Activated T-cell treated with anti-CD3 and anti-CD28 coated beads, Interleukin-2, amount 50 U/mL, for 1 hour (primary cell): ENCODE measurements at regions not wholly inside any gene's neighbourhood (a gene's known extent, or its start where the extent isn't known, plus 50 kb on each side); places are given as distances from the start of the nearest gene placed in this dataset.
"Not testable (repeated sequence)": the region's sequence is repeated elsewhere in the genome, so short reads cannot be mapped to it uniquely, and the experiment has no call there.

Experiments
- DNase-seq: peaks from one replicate; pipeline ENCODE4 v3.0.0-alpha.2; 2020

- no peak for DNase-seq
Measured at GRCh38 chr15:59894835-59895234, 109.3 kb upstream of the FOXB1 start.

- DNase-seq, result no peak
Measured at GRCh38 chr15:59892985-59893384, 111.1 kb upstream of the FOXB1 start.

GRCh38 chr15:59887870-59888269 is 116.2 kb upstream of the FOXB1 start:
- not testable (repeated sequence) for DNase-seq

DNA sequence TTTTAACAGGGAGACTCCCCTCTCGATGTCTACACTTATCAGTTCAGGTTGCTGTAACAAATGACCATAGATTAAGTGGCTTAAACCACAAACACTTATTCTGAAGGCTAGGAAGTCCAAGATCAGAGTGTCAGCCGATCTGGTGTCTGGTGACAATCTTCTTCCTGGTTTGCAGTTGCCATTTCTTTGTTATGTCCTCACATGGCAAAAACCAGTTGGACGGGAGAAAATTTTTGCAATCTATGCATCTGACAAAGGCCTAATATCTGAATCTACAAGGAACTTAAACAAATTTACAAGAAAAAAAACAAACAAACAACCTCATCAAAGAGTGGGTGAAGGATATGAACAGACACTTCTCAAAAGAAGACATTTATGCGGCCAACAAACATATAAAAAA is 116.9 kb upstream of the FOXB1 start:
- DNase-seq, result no peak

GRCh38 chr15:59886441-59886840 is 117.7 kb upstream of the FOXB1 start:
- no peak for DNase-seq

GRCh38 chr15:59885832-59886231 is 118.3 kb upstream of the FOXB1 start:
- DNase-seq, result no peak

DNA sequence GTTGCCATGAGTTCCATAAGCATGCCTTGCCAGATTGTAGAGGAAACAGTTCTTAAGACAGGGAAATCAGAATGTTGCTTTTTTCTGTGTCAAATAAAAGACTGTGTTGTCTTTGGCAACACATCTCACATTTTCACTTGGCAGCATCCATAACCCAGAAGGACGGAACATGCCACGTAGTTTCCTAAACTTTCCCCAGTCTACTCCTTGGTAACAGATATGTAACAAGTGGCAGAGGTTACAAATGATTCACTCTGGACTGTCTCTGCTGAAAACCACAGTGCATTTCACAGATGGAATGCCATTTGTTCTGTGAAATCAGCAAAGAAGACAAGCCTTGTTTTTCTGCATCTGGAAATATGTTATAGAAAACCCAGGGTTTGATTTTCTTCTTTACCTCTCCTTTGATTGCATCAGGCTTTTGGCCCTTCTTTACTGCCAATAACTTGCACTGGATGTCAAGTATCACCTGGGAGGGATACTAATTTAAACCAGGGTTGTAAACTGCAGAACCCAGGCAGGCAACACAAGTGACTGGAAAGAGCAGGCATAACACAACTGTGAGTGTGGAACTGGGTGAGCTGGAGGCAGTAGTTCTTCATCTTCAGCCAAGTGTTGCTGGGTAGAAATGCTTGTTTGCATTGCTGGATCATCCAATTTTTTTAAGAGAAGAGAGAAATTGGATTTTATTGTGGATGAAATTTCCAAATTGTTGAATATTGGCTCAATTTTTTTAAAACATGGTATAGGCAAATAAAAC is 124.4 kb upstream of the FOXB1 start:
- DNase-seq, result no peak

DNA sequence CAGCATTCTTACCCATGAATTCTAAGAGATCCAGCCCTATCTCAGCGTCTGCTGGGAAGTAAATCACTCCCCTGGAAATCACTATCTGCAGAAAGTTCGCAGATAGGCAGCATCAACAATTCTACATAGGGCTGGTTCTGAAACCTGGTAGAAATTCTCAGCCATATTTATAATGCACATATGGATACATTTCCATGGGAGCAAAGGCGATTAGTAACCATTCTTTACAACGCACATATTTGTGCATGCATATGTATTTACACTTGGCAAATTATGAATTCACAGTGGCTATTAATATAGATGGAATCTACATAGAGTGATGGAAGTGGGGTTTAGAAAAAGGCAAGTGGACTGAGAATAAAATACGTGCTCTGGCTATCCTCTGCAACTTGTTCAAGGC is 128.0 kb upstream of the FOXB1 start:
- no peak for DNase-seq

- no peak for DNase-seq
Measured at GRCh38 chr15:59873644-59874272, 130.4 kb upstream of the FOXB1 start.

DNA sequence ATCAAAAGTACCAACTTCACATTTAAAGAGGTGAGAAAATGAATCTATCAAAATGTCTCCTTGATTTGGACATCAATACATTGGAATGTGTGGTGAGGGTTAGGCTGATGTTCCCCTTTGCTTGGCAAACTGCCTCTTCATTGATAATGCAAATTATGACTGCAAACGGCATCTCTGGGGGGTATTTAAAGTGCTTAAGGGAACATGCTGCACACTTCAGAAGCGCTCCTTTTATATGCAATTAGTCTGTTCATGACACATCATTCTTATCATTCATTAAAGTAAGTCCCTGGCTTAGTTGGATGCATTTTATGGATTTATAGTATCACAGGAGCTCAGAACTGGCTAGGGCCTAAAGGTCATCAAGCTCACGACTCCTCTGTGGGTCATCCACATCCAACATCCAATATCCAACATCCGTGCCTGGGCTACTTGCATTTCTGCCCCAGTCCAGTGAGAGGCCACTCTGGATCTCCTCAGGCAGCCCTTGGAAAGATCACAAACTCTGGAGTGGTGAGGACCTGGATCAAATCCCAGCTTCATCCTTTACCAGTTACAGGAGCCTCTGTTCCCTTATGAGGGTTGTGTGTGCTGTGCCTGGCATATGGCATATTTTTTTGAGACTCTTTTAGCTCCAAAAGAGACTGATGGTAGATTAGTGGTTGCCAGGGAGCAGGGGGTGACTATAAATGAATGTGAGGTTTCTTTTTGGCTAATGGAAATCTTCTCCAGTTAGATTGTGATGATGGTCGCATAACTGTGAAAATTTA is 136.8 kb upstream of the FOXB1 start:
- DNase-seq, result no peak

DNA sequence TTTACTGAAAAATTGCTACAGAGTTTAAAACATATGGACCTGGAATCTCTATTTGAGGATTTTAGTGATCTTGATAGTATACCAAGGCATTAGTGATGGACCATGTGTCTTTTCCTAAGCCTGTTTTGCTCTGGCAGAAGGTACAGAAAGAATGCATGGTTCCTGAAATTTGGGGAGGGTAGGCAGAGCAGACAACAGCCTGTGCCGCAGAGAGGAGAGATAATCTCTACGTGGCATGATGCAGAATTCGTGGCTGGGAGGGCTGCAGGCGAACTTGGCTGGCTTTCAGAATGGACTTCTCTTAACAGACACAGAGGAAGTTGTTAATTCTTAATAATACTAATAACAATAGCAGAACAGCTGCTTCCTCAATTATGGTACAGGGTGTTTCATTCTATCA is 137.5 kb upstream of the FOXB1 start:
- no peak for DNase-seq

DNA sequence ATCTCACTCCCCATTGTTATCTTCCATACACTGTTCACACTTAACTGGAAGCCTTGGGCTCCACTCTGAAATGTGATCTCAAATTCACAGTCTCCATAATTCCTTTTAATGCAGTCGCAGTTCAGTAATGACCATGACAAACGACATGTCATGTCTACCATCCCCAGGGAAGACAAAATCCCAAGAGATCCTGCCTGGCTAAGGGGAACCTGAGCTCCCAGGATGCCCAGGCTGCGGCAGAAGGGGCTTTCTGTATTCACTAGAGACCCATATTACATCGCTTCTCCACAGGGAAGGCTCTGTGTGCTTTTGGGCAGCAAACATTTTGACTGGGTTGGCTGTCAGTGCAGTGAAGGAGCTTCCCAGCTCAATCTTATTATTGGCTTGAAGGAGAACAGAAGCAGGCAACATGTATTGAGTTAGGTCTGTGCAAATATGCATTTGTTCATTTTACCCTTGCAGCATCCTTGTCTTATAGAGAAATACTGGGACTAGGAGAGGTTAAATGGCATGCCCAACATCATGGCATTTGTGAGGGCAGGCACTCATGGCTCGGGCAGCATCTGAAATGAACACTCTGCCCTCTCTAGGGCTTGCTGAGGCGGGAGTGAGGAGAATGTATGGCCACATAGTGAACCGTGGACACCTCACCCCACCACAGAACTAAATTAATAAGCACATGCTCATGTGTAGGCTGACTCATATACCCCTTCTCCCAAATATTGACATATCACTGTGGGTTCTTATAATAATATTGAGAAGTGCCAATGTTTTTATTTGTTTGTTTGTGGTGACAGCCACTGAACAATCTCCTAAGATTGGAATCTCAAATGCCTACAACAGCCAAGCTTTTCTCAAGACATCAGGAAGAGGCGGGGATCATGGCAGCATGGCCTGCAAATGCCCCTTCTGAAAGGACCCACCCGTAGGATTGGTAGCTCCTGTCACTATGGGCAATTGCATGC is 141.6 kb upstream of the FOXB1 start:
- DNase-seq, result no peak

GRCh38 chr15:59847968-59848367 is 156.1 kb upstream of the FOXB1 start:
- DNase-seq, result no peak

DNA sequence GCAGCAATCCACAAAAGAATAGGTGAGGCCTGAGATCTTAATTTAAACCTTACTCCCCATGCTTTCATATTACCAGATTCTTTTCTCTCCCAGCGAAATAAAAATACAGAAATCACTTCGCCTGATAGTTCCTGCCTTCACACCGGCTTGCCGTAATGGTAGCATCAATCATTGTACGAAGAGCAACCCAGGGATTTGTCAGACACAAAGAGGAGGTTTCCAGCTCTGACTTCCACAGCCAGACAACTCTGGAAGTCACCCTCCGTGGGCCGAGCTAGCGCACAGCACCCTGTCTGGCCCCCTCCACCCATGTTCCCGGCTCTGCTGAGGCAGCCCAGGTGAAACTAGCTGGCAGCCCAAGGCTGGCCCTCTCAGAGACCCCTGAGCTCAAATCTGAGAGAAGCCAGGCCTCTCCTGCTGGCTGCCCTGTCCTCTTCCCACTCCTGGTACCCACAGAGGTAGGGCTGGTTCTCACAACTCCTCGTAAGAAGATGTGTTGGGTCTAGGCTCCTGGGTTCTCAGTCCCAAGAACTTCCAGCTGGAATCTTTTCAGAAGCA is 156.9 kb upstream of the BNIP2 start:
- DNase-seq, result no peak

DNA sequence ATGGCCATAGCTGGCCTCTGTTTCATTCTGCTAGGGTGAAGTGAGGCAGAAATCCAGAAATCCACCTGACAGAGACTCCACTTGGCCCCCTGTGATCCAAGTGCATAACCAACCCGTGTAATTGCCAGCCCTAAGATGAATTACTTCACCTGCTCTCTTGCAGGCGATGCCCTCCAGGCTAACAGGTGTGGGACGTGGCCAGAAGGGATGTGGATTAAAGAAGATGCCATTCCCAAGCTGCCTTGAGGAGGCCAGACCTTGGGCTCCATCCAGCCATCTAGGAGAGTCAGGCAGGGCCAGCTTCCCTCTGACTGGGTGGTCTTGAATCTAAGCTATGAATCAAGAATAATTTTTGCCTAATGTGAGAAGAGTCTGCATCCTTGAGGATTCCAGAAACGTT is 154.5 kb upstream of the BNIP2 start:
- DNase-seq, result no peak

- no peak for DNase-seq
Measured at GRCh38 chr15:59841036-59841435, 151.9 kb upstream of the BNIP2 start.

DNA sequence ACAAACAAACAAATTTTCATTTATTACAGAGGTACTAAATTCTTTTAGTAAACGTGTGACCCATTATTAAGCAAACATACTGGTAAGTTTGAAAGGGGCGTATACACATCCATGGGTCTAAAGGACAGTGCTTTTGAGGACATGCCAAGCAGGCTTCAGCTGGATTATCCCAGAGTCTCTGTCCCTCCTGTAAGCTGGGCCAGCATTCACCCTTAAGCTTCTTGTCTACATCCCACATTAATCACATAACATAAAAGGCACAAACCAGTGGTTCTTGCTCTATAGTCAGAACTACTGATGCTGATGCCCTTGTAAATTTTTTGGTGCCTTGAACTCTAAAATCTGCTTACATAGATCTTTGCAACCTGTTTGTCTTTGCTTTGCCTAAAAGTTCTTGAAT is 150.8 kb upstream of the BNIP2 start:
- DNase-seq, result no peak

DNA sequence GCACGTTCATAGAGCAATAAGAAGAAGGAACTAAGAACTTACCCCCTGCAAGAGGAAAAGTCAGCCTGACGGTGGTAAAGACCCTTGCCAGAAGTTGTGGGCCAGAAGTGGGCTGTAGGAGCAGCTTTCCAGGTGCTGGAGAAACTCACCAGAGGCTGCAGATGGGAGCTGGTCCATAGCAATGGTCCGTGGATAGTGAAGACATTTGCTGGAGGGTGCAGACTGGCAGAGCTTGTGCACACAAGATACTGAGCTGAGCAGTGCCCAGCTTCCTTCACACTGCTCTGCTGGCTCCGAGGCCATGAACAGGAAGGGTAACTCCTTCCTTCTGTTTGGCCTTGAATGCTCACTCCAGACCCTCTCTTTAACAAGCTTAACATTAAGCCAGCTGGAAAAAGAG is 149.8 kb upstream of the BNIP2 start:
- no peak for DNase-seq

GRCh38 chr15:59835776-59836175 is 146.7 kb upstream of the BNIP2 start:
- no peak for DNase-seq

GRCh38 chr15:59834528-59834927 is 145.4 kb upstream of the BNIP2 start:
- DNase-seq, result no peak

GRCh38 chr15:59833366-59833765 is 144.2 kb upstream of the BNIP2 start:
- no peak for DNase-seq

GRCh38 chr15:59830873-59831272 is 141.8 kb upstream of the BNIP2 start:
- no peak for DNase-seq

- no peak for DNase-seq
Measured at GRCh38 chr15:59830098-59830497, 141.0 kb upstream of the BNIP2 start.
